GM12874 (cell line): ENCODE measurements at regions not wholly inside any gene's neighbourhood (a gene's known extent, or its start where the extent isn't known, plus 50 kb on each side); places are given as distances from the start of the nearest gene placed in this dataset.

ENCODE experiments used
- TF ChIP-seq, protein P1 (sequence below): IDR thresholded peaks from 2 replicates; pipeline ENCODE4 v1.5.1; 2011; ENCODE audit warnings: low read depth, mild to moderate bottlenecking, control low read depth, low read length, moderate library complexity; ENCODE audit not compliant: insufficient read depth

DNA sequence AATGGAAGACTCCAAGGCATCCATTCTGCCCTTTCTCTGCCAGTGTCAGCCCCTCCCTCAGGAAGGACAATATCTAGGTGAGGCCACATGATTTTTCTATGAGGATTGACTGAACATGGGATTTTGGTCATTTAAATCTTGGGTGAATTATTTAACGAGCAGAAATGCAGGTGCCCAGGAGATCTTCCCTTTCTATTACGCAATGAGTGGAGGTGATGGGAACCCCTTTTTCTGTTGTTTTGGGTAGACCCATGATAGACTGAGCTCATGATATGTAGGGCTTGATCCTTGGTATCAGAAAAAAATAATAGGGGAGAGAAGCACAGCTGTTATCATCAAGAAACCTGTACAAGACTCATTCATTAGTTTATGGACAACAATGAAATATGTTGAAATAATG is 112.6 kb upstream of the SPTLC3 start:
- TF ChIP-seq, protein P1, sequence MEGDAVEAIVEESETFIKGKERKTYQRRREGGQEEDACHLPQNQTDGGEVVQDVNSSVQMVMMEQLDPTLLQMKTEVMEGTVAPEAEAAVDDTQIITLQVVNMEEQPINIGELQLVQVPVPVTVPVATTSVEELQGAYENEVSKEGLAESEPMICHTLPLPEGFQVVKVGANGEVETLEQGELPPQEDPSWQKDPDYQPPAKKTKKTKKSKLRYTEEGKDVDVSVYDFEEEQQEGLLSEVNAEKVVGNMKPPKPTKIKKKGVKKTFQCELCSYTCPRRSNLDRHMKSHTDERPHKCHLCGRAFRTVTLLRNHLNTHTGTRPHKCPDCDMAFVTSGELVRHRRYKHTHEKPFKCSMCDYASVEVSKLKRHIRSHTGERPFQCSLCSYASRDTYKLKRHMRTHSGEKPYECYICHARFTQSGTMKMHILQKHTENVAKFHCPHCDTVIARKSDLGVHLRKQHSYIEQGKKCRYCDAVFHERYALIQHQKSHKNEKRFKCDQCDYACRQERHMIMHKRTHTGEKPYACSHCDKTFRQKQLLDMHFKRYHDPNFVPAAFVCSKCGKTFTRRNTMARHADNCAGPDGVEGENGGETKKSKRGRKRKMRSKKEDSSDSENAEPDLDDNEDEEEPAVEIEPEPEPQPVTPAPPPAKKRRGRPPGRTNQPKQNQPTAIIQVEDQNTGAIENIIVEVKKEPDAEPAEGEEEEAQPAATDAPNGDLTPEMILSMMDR, result no peak

DNA sequence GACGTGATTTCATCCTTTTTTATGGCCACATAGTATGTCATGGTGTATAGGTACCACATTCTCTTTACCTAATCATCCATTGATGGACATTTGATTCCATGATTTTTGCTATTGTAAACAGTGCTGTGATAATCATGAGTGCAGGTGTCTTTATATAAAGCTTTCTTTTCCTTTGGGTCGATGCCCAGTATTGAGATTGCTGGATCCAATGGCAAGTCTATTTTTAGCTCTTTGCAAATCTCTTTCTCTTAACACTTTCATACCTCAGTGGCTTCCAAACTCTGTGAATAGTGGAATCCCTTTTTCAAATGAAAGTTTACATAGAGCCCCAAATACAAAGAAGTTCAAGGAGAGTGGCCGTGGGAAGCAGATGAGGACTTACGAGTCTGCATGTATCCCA is 105.8 kb upstream of the SPTLC3 start:
- TF ChIP-seq, protein P1, result no peak

DNA sequence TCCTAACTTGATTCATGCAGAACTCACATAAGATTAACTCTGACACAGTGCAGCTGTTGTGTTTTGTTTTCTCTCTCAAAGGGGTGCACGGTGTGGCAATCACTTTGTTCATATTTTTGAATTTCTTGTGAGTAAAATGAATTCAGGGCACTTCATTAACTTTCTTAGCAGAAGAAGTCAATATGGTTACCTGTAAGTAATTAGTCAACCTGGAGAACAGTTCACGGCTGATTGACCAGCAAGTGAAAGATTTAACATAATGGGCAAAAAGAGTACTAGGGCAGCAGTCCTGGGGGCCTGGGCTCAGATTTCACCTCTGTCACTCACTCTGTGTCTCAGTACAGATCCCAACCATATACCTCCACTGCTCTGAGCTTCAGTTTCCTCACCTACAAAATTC is 102.4 kb upstream of the SPTLC3 start:
- TF ChIP-seq, protein P1, result no peak

DNA sequence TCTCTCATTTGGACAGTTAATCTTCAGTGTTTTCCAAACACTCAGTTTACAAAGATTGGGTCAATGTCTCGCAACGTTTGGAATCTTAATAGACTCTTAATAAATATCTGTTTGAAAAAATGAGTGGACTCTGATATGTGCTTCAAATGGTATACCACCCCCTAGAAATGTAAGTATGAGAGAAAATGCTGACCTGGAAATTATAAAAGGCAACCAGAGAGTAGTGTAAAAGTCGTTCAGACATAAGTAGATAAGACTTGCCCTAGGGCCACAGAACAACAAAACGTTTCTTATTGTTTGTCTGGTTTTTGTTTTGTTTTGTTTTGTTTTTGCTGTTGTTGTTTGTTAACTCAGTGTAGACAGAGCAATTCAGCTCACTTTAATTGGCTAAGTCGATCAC is 97.4 kb upstream of the SPTLC3 start:
- TF ChIP-seq, protein P1, result no peak

DNA sequence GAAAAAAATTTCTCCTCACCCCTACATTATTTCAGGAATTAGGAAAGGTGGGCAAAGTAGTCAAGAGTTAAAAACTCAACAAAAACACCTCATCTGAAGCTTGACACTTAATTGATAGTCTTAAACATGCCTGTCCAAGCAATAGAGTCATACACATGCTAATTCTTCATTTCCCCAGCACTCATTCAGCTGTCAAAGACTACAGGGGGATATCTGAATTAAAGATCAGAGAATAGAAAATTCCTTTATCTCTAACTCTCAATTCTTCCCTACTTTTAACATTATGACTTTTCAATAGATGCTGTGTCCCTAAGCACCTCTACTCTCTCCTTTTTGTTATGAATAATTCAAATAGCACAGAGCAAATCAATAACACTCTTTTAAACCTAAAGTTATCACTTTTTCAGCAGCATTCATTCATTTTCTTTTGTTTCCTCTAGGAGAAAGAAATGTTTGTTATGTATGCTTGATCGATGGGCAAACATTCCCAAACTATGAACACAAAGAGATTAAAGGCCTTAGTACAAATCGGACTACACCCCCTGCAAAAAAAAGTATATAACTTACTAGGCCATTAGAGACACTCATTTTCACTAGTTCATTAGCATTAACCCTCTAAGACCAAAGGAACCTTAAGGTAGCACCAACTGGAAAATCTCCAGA is 94.9 kb upstream of the SPTLC3 start:
- TF ChIP-seq, protein P1, result no peak

DNA sequence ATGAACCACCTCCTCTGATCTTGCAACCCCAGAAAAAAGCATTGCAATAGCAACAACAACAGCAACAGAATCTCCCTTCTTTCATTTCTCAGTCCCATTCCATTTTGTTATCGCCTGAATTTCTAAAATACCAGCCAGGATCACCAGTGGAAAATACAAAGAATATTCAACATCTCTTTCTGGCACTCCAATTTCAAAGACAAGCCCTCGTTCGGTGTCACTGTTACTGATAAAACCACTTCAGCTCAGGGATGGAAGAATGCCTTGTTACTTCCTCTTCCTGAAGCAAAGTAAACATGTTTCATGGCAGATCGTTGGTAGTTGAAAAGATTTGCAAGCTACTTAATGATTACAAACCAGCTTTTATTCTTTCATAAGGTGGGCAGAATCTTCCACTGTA is 94.0 kb upstream of the SPTLC3 start:
- TF ChIP-seq, protein P1, result no peak

DNA sequence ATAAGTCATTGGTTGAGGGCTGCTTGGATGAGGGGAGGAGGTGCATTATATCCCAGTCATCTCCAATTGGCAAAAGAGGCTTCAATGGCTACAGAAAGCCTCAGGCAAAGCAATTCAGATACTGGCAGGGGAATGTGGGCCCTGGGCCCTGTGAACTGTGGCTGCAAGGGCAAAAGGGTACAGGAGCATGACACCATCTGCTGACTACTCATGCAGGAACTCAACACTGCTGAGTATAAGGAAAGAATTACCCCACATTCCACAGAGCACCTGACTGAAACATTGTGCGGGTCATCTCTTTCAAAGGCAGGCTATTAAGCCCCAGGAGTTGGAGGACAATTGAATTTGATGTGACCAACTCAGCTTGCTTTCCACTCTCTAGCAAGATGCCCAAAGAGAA is 92.1 kb upstream of the SPTLC3 start:
- TF ChIP-seq, protein P1, result no peak

DNA sequence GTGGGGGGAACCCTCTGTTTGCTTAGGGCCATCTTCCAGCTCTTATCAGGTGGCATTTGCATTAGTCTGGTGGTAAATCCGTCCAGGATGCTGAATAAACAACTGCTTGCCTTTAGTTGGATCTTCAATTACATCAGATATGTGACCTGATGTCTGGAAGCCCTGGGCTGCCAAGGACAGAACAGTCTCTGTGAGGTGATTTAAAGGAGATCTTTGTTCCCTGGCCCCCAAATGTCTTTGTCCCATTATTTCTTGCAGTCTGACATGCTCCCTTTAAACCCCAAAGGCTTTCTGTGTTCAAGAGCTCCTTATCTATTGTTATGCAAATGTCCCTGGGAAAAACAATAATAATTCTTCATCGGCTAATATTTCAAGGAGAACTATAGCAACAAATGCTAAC is 84.6 kb upstream of the SPTLC3 start:
- TF ChIP-seq, protein P1, result no peak
